Stimulated activated CD8-positive, alpha-beta memory T cell treated with anti-CD3 and anti-CD28 coated beads, Interleukin-12 subunit alpha, Interleukin-12 subunit beta, amount 100 ng/mL, for 24 hours (primary cell): ENCODE measurements at regions not wholly inside any gene's neighbourhood (a gene's known extent, or its start where the extent isn't known, plus 50 kb on each side); places are given as distances from the start of the nearest gene placed in this dataset.

Experiments
- DNase-seq: peaks from one replicate; pipeline ENCODE4 v3.0.0-alpha.2; 2020; ENCODE audit errors: extremely low read depth

GRCh38 chr2:146143971-146144370, 1624.1 kb upstream of the ZEB2 start:
- no peak for DNase-seq

DNA sequence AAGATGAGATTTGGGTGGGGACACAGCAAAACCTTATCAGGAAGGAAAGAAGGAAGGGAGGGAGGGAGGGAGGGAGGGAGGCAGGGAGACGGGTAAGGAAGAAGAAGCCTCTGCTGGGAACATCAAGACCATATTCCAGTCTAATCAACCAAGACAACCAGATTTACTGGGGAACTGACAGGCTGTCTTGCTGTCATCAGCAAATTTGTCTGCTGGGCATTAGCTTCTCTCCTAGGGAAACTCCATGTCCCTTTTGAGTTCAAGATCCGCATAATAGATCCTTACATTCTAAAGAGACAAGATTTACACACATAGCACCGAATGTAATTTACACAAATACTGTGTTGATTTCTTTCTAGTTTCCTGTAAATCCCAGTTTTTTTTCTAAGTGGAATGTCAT, 1618.9 kb upstream of the ZEB2 start:
- DNase-seq, result no peak

- DNase-seq, result no peak
Measured at GRCh38 chr2:146135245-146135644, 1615.3 kb upstream of the ZEB2 start.

- DNase-seq, result no peak
Measured at GRCh38 chr2:146131785-146132184, 1611.9 kb upstream of the ZEB2 start.

- DNase-seq, result no peak
Measured at GRCh38 chr2:146131048-146131447, 1611.1 kb upstream of the ZEB2 start.

DNA sequence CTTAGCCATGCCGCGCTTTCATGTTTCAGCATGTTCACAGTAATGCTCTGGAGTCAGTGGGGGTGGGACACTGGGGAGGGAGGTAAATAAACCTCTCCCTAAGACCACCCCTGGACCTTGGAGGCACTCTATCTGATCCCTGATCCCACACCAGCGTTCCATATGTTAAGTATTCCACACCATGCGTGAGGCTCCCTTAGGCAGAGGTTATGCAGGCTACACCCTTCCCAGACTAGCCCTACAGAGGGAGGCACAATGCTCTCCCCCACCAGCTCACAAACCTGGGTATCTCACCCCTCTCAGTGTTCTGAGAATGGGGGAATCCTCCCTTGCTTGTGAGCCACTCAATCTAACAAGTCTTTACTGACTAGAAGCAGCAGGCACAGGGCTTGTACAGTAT, 1610.4 kb upstream of the ZEB2 start:
- no peak for DNase-seq

GRCh38 chr2:146129231-146129630, 1609.3 kb upstream of the ZEB2 start:
- DNase-seq, result no peak

- no peak for DNase-seq
Measured at GRCh38 chr2:146128216-146128615, 1608.3 kb upstream of the ZEB2 start.

GRCh38 chr2:146125551-146125950, 1605.6 kb upstream of the ZEB2 start:
- DNase-seq, result no peak

DNA sequence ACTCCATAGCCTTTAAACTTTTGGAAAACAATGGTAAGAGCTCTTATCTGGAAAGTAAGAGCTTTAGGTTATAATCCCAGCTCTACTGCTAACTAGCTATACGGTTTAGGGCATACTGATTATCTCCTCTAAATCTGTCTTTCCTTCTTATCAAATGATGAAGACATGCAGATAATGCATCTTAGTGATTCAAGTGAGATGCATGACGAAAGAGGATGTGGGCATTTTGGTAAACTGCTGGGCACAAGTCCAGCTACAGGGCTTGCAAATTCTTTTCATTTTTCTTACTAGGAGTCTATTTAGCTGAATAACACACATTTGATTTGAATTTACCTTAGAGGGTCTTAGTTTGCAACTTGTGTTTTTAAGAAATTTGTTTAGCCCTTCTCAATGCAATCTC, 1604.8 kb upstream of the ZEB2 start:
- DNase-seq, result no peak

- DNase-seq, result no peak
Measured at GRCh38 chr2:146123714-146124113, 1603.8 kb upstream of the ZEB2 start.

DNA sequence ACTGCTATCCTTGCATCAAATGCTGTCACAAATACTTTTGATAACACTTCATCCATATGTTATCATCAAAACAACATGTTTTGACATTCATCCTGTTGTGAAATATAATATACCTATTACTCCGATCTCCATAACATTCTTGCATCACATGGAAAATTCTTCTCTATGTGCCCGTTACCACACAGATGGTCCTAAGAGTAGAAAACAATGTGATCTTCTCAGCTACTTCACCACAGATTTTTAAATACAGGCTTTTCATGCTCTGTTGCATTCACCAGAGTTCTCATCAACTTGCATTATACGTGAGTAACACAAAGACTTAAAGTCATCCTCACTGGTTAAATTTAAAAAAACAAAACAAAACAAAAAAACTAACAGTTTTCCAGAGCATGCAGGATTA, 1603.3 kb upstream of the ZEB2 start:
- DNase-seq, result no peak

GRCh38 chr2:146119586-146119985, 1599.7 kb upstream of the ZEB2 start:
- DNase-seq, result no peak

GRCh38 chr2:146108993-146109392, 1589.1 kb upstream of the ZEB2 start:
- DNase-seq, result no peak

DNA sequence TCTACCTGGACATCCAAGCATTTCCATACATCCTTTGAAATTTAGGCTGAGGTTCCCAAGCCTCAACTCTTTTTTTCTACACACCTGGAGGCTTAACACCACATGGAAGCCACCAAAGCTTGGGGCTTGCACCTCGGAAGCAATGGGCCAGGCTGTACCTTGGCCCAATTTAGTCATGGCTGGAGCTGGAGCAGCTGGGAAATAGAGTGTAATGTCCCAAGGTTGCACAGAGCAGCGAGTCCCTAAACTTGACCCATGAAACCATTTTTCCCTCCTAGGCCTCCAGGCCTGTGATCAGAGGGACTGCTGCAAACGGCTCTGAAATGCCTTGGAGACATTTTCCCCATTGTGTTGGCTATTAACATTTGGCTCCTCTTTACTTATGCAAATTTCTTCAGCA, 1574.3 kb upstream of the ZEB2 start:
- no peak for DNase-seq

DNA sequence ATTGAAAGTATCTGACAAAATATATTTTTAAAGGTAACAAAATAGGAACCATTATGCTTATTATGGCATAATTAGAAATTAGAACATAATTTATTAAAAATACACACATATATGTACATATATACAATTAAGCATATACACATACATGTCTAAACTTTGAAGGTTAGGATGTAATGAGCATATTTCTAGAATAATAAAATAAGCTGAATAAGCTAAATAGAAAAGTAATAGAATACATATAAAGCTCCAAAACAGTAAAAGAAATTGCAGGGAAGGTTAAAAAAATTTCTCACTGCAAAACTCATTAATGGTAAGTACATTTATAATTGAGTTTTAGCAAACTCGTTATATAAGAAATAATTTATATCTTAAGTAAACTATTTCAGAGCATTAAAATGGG, 1561.5 kb upstream of the ZEB2 start:
- no peak for DNase-seq

DNA sequence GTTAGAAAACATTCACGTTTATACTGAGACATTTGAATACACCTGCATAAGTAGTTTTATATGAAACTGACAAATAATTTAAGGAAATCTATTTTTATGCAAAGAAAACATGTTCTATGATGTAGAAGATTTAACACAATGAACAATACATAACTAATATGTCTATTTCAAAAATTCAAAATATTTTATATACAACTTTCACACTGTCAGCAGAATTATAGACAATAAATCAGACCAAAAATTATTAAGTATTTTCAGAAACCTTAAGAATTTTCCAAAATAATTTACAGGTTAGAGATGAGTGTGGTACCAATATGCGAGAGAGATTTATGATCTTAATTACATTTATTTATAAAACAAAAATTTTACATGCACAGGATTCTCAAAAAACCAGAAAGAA, 1561.0 kb upstream of the ZEB2 start:
- DNase-seq, result no peak

- no peak for DNase-seq
Measured at GRCh38 chr2:146079216-146079615, 1559.3 kb upstream of the ZEB2 start.

DNA sequence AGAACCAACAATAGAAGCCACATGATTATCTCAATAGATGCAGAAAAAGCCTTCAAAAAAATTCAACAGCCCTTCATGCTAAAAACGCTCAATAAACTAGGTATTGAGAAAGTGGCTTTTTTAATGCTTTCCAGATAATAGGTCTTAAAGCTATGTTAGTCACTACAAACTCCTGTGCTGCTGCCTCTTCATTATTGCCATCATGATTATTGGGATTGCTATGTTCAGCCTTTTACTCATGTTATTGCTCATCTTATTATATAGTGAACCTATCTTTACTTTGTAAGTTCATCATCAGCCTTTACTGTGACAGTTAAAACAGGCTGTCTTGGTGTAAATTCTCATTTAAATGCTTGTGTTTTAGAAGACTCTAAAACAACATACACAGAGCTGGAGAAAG, 1557.2 kb upstream of the ZEB2 start:
- no peak for DNase-seq

- no peak for DNase-seq
Measured at GRCh38 chr2:146068051-146068450, 1548.1 kb upstream of the ZEB2 start.

DNA sequence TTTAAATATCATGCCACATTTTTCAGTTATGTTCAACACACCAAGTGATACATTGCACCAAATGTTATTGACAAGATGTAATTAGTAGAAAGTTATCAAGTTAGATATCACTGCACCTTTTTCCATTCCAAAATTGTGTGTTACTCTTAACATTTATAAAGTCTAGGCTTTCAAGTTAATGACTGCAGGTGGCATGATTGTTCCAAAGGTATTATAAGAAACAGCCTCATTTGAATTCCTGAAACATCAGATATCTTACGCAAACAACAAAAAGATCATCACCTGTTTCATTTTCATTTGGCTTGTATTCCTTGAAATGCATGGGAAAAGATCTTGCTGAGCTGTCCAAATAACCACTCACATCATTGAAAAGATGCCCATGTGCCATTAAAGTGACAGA, 1528.2 kb upstream of the ZEB2 start:
- no peak for DNase-seq

- DNase-seq, result no peak
Measured at GRCh38 chr2:146041274-146041910, 1521.5 kb upstream of the ZEB2 start.

DNA sequence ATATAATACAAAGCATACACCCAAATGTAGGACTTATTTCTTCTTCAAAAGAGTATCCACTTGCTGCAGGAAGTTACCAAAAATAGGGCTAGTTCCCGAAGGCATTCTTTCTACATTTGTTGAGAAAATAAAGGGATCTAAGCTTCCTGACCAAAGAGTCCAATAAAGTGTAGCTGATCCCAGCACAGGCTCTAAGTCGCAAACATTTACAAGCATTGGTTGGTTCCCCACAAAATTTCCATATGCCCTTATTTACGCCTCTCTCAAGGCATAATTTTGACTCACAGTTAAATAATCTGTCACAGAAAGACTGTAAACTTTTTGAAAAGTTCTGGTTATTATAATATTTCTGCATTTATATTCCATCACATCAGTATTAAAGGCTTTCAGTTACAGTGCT, 1520.1 kb upstream of the ZEB2 start:
- no peak for DNase-seq

DNA sequence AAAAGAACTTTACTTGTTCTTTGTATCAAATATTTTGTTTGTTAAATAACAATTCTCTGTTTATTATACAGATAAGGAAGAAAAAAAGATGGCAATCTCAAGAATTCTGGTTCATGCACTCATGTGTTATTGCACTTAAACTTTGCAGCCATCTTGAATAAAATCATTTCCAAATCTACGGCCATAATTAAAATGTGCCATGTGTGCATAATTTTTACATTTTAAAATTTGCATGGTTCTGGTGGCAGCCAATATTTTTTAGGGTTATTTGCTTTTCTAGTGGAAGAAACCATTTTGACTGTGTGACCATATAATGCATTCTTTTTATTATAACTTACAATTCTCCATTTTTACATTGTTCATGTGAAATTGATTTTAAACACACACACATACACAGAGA, 1518.1 kb upstream of the ZEB2 start:
- no peak for DNase-seq
